ENCODE measurements at regions not wholly inside any gene's neighbourhood (a gene's known extent, or its start where the extent isn't known, plus 50 kb on each side); places are given as distances from the start of the nearest gene placed in this dataset.

- no peaks in the 10 kb centered on the region for H3K27me3 ChIP-seq (replicated peaks in 1 of 7)
- DNase-seq = no peak
- WGBS, 5 donors = 79 to 90% (median 81%) methylated on average over 3 of the region's 3 CpGs
- H3K9me3 ChIP-seq = peaks cover 0 to 35% (median 7%) of the 10 kb centered on the region in 8 donors
- H3K4me3 ChIP-seq = no peak overlapping the region
- no peaks in the 10 kb centered on the region for H3K4me1 ChIP-seq
- H3K27ac ChIP-seq = no peak overlapping the region
- no peaks in the 10 kb centered on the region for H3K36me3 ChIP-seq
- intact Hi-C loops (cut with DNase I; ENCODE audit: low total_unique reads) = no loop called here
- no peak for TF ChIP-seq CTCF (IDR thresholded peaks at IDR 0.05 in 8 of 11, conservative IDR thresholded peaks at IDR 0.05 in 3 of 11)
- TF ChIP-seq POLR2AphosphoS5 (IDR thresholded peaks at IDR 0.05) = no peak
- TF ChIP-seq POLR2A (IDR thresholded peaks at IDR 0.05) = no peak
These were observed 867.7 kb upstream of the EEF2KMT start for GRCh38 chr16:5965321-5965720.

GRCh38 chr16:5951486-5951885, 853.9 kb upstream of the EEF2KMT start:
- Histone ChIP-seq H3K4me3 (no peak overlapping the region), H3K27me3 (replicated peaks in 1 of 7) (no peaks in the 10 kb centered on the region), H3K9me3 (peaks cover 0 to 19% (median 4%) of the 10 kb centered on the region in 8 donors), H3K27ac (no peak overlapping the region), H3K36me3 (no peaks in the 10 kb centered on the region), H3K4me1 (no peaks in the 10 kb centered on the region)
- WGBS, 5 donors = 85 to 90% (median 85%) methylated on average over 5 of the region's 5 CpGs
- intact Hi-C loops (cut with DNase I; ENCODE audit: low total_unique reads) = no loop called here
- TF ChIP-seq CTCF (IDR thresholded peaks at IDR 0.05 in 8 of 11, conservative IDR thresholded peaks at IDR 0.05 in 3 of 11) (no peak), POLR2AphosphoS5 (IDR thresholded peaks at IDR 0.05) (no peak), POLR2A (IDR thresholded peaks at IDR 0.05) (no peak)
- no peak for DNase-seq

- no peak for TF ChIP-seq POLR2AphosphoS5 (IDR thresholded peaks at IDR 0.05)
- no peak for TF ChIP-seq CTCF (IDR thresholded peaks at IDR 0.05 in 8 of 11, conservative IDR thresholded peaks at IDR 0.05 in 3 of 11)
- no peak for TF ChIP-seq POLR2A (IDR thresholded peaks at IDR 0.05)
- 61 to 74% (median 66%) methylated on average over 4 of the region's 4 CpGs for WGBS, 5 donors
- H3K27ac ChIP-seq = no peak overlapping the region
These were observed 847.4 kb upstream of the EEF2KMT start for GRCh38 chr16:5944971-5945370.

GRCh38 chr16:5938607-5939006, 841.0 kb upstream of the EEF2KMT start:
- DNase-seq = no peak
- Histone ChIP-seq H3K9me3 (peaks cover 0 to 93% (median 63%) of the 10 kb centered on the region in 8 donors), H3K4me1 (no peaks in the 10 kb centered on the region), H3K36me3 (no peaks in the 10 kb centered on the region), H3K27me3 (replicated peaks in 1 of 7) (peaks cover 0 to 3% (median 0%) of the 10 kb centered on the region in 7 donors), H3K4me3 (no peak overlapping the region), H3K27ac (no peak overlapping the region)
- WGBS, 5 donors = 88 to 96% (median 89%) methylated on average over 1 of the region's 1 CpG
- TF ChIP-seq CTCF (IDR thresholded peaks at IDR 0.05 in 8 of 11, conservative IDR thresholded peaks at IDR 0.05 in 3 of 11) (no peak), POLR2AphosphoS5 (IDR thresholded peaks at IDR 0.05) (no peak), POLR2A (IDR thresholded peaks at IDR 0.05) (no peak)
- intact Hi-C loops (cut with DNase I; ENCODE audit: low total_unique reads) = no loop called here

More at GRCh38 chr16:5944971-5945370, 847.4 kb upstream of the EEF2KMT start:
- no peaks in the 10 kb centered on the region for H3K36me3 ChIP-seq
- H3K27me3 ChIP-seq (replicated peaks in 1 of 7) = peaks cover 0 to 3% (median 0%) of the 10 kb centered on the region in 7 donors
- H3K4me1 ChIP-seq = no peaks in the 10 kb centered on the region
- no peak for DNase-seq
- intact Hi-C loops (cut with DNase I; ENCODE audit: low total_unique reads) = no loop called here
- peaks cover 0 to 51% (median 30%) of the 10 kb centered on the region in 8 donors for H3K9me3 ChIP-seq
- H3K4me3 ChIP-seq = no peak overlapping the region
